Thoracic aorta (tissue), 2 donors: ENCODE measurements at regions not wholly inside any gene's neighbourhood (a gene's known extent, or its start where the extent isn't known, plus 50 kb on each side); places are given as distances from the start of the nearest gene placed in this dataset.
"Not testable (repeated sequence)": the region's sequence is repeated elsewhere in the genome, so short reads cannot be mapped to it uniquely, and the experiment has no call there.

Experiments
- ATAC-seq: fragments of 150-250 bp; one replicate; pipeline ENCODE4 v1.8.0; 2017; ENCODE audit warnings: low read depth; ENCODE audit not compliant: insufficient number of reproducible peaks, low FRiP score
- DNase-seq: peaks from one replicate; pipeline ENCODE4 v3.0.0-alpha.2; 2020; ENCODE audit warnings: low spot score
- H3K27ac ChIP-seq, 2 donors: fragments of 200-600 bp; sonication (generic); 1 replicate in 1 of 2; 2 replicates in 1 of 2; pipeline ENCODE4 v1.5.1; 2016; ENCODE audit warnings: mild to moderate bottlenecking in 2 of 2, moderate library complexity in 2 of 2
- H3K27me3 ChIP-seq: fragments of 200-600 bp; sonication (generic); replicated peaks from 2 replicates; pipeline ENCODE4 v1.6.0; 2016; ENCODE audit warnings: mild to moderate bottlenecking; ENCODE audit not compliant: insufficient read depth
- H3K36me3 ChIP-seq: fragments of 200-600 bp; sonication (generic); one replicate; pipeline ENCODE4 v1.5.1; 2016
- H3K4me1 ChIP-seq, 2 donors: fragments of 200-600 bp; sonication (generic); 1 replicate in 1 of 2; 2 replicates in 1 of 2; pipeline versions ENCODE4 v1.5.1 to v1.6.0; 2016; ENCODE audit warnings: low read depth in 2 of 2, mild to moderate bottlenecking in 1 of 2; ENCODE audit not compliant: control insufficient read depth in 1 of 2
- H3K4me3 ChIP-seq: fragments of 200-600 bp; sonication (generic); 2 replicates; pipeline ENCODE4 v1.5.1; 2016; ENCODE audit warnings: mild to moderate bottlenecking
- H3K9me3 ChIP-seq: fragments of 200-600 bp; sonication (generic); 2 replicates; pipeline ENCODE4 v1.5.1; 2016
- TF ChIP-seq, protein P1 (sequence below): fragments of 200-600 bp; sonication (generic); IDR thresholded peaks from one replicate; pipeline ENCODE4 v1.5.1; 2019; ENCODE audit warnings: antibody characterized with exemption

DNA sequence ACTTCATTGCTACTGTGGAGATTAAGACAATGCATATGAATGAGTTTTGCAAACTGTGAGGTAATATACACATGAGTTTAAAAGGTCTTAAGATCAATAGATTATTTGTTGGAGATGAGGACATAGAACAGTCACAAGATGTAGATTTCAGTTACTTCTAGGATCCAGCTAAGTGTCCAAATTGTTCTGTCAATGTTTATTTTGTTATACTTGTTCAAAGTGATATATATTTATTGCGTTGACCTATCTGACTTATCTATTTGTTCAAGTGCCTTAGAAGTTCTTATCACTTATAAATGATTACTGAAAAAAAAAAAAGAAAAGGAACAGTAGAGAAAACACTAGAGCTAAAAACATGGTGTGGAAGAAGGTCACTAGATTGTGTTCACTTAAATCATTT is 75.6 kb upstream of the GRIN3A start:
- no peak for DNase-seq
- Histone ChIP-seq H3K9me3 (no peaks in the 10 kb centered on the region), H3K4me1 (no peaks in the 10 kb centered on the region), H3K27me3 (no peaks in the 10 kb centered on the region), H3K4me3 (no peak overlapping the region), H3K36me3 (no peaks in the 10 kb centered on the region), H3K27ac (no peak overlapping the region)
- no peak for ATAC-seq
- TF ChIP-seq, protein P1, sequence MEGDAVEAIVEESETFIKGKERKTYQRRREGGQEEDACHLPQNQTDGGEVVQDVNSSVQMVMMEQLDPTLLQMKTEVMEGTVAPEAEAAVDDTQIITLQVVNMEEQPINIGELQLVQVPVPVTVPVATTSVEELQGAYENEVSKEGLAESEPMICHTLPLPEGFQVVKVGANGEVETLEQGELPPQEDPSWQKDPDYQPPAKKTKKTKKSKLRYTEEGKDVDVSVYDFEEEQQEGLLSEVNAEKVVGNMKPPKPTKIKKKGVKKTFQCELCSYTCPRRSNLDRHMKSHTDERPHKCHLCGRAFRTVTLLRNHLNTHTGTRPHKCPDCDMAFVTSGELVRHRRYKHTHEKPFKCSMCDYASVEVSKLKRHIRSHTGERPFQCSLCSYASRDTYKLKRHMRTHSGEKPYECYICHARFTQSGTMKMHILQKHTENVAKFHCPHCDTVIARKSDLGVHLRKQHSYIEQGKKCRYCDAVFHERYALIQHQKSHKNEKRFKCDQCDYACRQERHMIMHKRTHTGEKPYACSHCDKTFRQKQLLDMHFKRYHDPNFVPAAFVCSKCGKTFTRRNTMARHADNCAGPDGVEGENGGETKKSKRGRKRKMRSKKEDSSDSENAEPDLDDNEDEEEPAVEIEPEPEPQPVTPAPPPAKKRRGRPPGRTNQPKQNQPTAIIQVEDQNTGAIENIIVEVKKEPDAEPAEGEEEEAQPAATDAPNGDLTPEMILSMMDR = no peak

DNA sequence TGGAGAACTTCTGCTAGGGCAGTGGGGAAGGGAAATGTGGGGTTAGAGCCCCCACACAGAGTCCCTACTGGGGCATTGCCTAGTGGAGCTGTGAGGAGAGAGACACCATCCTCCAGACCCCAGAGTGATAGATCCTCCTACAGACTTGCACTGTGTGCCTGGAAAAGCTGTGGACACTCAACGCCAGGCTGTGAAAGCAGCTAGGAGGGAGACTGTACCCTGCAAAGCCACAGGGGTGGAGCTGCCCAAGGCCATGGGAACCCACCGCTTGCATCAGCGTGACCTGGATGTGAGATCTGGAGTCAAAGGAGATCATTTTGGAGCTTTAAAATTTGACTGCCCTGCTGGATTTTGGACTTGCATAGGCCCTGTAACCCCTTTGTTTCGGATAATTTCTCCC is 69.4 kb upstream of the GRIN3A start:
- not testable (repeated sequence) for DNase-seq, H3K36me3 ChIP-seq

DNA sequence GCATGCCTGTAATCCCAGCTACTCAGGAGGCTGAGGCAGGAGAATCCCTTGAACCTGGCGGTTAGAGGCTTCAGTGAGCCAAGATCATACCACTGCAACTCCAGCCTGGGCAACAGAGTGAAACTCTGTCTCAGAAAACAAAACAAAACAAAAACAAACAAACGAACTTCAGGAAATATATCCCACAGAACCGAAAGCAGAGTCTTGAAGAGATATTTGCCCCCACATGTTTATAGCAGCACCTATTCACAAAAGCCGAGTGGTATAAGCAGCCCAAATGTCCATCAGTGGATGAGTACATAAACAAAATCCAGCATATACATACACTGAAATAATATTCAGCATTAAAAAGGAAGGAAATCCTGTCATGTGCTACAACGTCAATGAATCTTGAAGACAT is 57.6 kb upstream of the GRIN3A start:
- no peaks in the 10 kb centered on the region for H3K27me3 ChIP-seq
- no peaks in the 10 kb centered on the region for H3K4me1 ChIP-seq
- H3K36me3 ChIP-seq = no peaks in the 10 kb centered on the region
- no peak for DNase-seq
- H3K4me3 ChIP-seq = no peak overlapping the region
- TF ChIP-seq, protein P1 = no peak
- no peak for ATAC-seq
- H3K9me3 ChIP-seq = no peaks in the 10 kb centered on the region
- H3K27ac ChIP-seq = no peak overlapping the region

More for the DNA sequence above, 69.4 kb upstream of the GRIN3A start:
- not testable (repeated sequence) for ATAC-seq, H3K4me3 ChIP-seq, H3K4me1 ChIP-seq, H3K9me3 ChIP-seq, H3K27me3 ChIP-seq, H3K27ac ChIP-seq

DNA sequence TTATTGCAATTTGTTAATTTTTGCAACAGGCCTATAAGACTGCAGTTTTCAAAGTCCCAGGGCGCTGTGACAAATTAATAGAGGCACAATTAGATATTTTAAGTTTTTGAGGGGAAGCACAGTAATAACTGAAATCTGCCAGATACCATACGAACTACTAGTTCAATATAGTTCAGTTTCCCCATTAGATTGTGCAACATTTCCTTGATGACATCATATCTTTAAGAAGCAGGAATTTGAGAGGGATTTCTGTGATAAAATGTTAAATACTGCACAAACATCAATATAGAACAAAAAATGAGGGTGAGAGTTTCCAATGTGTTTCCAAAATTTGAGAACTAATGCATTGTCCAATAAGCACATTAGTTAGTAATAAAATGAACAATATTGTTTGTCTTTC is 56.7 kb upstream of the GRIN3A start:
- no peaks in the 10 kb centered on the region for H3K27me3 ChIP-seq
- H3K27ac ChIP-seq = no peak overlapping the region
- no peaks in the 10 kb centered on the region for H3K36me3 ChIP-seq
- no peaks in the 10 kb centered on the region for H3K9me3 ChIP-seq
- TF ChIP-seq, protein P1 = no peak
- DNase-seq (no peak), ATAC-seq (no peak)
- H3K4me3 ChIP-seq = no peak overlapping the region
- no peaks in the 10 kb centered on the region for H3K4me1 ChIP-seq

DNA sequence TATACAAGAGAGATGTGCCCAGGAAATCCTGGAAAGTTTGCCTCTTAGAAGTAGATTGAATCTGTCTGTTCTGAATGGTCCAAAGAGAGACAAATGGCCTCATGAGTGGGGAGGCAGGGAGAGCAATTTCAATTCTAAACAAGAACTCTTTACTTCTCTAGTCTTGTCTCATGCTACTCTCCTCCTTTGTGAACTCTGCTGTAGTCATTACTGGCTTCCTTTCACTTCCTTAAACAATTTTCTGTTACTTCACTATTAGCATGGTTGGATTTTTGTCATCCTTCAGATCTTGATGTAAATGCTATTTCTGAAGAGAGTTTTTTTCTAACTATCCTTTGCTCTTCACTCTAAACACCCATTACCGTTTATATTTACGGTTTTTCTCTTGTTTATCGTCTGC is 54.0 kb upstream of the GRIN3A start:
- Histone ChIP-seq H3K27me3 (no peaks in the 10 kb centered on the region), H3K4me3 (no peak overlapping the region), H3K36me3 (no peaks in the 10 kb centered on the region), H3K27ac (no peak overlapping the region), H3K4me1 (no peaks in the 10 kb centered on the region), H3K9me3 (no peaks in the 10 kb centered on the region)
- TF ChIP-seq, protein P1 = no peak
- no peak for ATAC-seq
- no peak for DNase-seq

DNA sequence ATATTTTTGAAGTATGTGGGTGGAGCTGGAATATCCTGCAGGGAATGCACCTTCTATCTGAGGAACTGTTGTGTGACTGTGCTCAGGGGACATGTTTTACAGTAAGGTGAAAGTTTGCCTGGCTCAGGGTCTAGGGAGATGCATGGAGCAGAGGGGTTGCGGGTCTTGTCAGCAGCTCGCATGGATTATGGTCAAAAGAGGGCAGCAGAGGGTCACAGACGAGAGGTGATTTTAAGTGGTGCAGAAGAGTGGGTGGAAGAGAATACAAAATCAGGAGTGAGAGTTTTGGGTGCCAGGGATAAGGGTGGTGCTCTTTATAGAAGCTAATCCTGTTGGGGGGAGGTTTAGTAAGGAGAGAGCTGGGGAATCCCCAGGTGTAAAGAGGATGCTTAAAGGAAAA is 53.5 kb upstream of the GRIN3A start:
- Histone ChIP-seq H3K4me1 (no peaks in the 10 kb centered on the region), H3K36me3 (no peaks in the 10 kb centered on the region), H3K27ac (no peak overlapping the region), H3K9me3 (no peaks in the 10 kb centered on the region), H3K27me3 (no peaks in the 10 kb centered on the region), H3K4me3 (no peak overlapping the region)
- TF ChIP-seq, protein P1 = no peak
- ATAC-seq (no peak), DNase-seq (no peak)
